A204.1 (cell line): ENCODE measurements at regions not wholly inside any gene's neighbourhood (a gene's known extent, or its start where the extent isn't known, plus 50 kb on each side); places are given as distances from the start of the nearest gene placed in this dataset.
"Not testable (repeated sequence)": the region's sequence is repeated elsewhere in the genome, so short reads cannot be mapped to it uniquely, and the experiment has no call there.

Experiments
- FAIRE-seq: peaks from 2 replicates; lab custom pipeline; 2012; peaks lifted over from hg19 to GRCh38; lab: Jason Lieb, UNC

DNA sequence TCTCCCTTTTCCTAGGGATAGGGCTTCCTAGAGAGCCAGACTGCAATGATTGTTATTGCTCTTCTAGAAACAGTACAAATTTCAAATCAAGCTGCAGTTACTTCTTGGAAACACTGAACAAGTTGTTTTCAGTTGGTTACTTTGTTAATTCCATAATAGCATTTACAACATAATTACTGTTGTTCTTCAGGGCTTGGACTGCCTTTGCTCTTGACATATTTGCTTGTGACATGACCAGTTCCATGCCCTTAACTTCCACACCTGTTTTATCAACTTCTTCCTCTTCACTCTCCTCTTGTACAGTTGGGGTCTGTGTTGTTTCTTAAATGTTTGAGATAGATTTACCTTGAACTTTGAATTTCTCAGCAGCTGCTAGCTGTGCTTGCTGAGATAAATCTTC lies 104.4 kb downstream of the SEC23IP start:
- no peak for FAIRE-seq

DNA sequence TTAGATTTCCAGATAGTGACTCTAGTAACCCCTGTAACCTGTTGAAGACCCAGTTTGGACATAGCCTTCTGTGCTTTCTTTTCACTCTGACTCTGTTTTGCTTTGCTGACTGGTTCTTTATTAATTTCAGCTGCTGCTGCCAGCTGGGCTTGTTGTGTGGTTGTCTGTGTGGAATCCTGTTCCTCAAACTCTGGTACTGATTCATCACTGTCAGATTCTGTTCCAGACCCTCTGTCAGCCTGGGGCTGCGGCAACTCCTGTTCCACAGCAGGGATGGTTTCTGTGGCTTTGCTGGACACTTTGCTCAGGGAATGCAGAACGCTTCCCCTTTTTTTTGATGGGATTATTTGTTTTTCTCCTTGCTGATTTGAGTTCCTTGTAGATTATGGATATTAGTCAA lies 104.9 kb downstream of the SEC23IP start:
- FAIRE-seq = no peak

DNA sequence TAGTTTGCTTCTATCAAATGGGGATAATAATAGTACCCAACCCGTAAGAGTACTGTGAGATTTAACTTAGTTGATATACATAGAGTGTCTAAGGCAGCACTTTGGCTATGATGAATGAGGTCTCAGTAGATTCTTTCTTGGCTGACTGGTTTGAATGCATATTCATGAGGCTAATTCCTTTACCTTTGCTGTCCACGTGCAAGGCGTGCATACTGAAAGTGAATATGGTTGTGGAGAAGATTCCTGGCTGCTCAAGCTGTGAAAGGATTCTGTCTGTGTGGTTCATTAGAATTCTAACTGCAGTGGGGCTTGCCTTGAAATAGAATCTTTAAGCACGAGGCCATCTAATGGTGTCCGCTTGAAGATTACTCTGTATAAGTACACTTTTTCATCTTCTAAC lies 110.3 kb downstream of the SEC23IP start:
- FAIRE-seq = no peak

DNA sequence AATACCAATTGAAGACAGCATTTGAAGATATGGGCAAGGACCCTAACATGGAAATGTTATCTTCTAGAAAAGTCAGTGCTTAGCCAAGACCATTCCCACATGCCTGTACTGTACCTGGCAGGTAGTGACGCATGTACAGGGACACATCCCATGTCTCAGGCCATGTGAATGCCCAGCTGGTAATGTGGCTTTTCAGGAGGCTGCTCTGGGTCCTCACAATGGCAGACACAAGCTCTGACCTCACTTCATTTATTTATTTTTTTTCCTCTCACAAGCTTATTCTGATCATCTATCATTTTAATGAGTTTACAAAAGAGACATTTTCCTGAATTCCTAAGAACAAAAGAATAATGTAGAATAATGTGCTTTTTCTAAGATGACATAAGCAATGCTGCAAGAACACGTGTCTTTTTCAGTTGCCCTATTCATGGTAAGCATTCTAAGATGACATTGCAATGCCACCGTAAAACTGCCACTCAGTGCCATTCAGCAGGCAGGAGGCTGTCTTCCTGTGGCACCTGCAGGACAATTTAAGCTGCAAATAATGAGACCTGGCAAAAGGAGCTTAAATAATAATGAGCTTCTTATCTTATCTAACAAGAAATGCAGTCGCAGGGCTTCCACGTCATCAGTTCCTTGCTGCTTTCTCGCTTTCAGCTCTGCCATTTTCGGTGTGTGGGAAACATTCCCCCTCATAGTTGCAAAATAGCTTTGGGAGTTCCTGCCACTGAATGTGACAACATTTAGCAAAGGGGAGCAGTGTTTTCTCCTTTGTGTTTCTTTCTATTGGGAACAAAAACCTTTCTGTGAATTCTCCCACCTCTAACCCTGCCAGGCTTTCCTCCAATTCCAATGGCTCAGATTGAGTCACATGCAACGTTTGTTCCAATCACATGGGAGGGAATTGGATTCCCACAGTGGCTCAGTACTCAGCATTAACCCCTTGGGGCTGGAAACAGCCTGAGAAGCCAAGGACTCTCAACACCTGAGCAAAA lies 113.0 kb downstream of the SEC23IP start:
- FAIRE-seq = no peak

DNA sequence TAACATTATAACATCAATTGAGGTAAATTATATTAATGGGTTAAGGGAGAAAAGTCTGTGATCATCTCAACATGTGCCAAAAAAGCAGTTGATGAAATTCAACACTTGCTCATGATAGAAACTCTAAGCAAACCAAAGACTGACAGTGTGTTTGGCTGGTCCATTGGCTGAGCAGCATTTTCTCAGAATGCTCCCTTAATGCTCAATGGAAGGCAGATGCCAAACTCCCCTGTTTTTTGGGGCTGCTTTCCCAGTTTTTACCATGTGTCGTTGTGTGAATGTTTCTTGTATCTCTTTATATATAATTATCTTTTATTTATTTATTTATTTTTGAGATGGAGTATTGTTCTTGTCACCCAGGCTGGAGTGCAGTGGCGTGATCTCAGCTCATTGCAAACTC lies 114.7 kb downstream of the SEC23IP start:
- FAIRE-seq = no peak

DNA sequence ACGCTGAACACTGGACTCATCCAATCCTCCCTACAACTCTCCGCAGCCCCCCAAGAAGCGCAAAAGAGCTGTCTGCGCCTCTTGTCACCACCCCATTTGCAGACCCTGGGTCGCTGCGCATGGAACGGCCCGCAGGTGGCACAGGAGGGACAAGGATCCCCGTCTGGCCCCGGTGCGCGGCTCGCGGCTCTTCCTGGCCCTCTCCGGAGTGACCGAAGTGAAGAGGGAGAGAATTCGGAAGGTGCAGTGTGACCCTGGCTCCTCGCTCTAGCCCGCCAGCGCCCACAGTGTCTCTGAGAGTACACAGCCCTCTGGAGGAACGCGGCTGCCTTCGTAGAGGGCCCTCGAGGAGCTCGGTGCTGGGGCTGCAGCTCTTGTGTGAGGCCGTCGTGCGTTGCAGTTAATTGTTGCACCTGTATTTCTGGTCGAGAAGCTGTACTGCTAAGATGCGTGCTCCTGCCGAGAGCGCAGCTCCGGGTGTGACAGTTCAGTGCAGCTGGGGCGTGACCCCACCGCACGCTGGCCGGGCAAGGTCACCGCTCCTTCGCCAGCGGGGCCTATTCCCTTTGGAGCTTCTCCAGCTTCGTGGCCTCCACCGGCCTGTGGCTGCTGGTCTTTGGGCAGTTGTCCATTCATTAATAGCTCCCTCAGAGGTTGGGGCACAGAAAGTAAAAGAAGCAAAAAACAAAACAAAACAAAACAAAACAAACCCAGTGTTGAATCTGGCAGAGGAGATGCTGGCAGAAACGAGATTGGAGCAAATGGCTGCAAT lies 119.0 kb downstream of the SEC23IP start:
- no peak for FAIRE-seq

DNA sequence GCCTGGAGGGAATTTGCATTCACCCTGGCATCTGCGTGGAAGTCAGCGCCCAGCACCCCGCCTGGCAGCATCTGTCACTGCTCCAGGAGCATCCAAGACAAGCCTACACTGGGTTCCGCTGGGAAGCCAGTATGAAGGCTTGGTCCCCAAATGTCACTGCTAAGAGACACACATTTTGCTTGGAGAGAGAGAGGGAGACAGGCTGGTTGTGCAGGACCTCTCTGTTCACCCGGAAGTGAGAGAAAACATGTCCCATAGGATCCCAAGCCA lies 119.5 kb downstream of the SEC23IP start:
- FAIRE-seq = no peak

DNA sequence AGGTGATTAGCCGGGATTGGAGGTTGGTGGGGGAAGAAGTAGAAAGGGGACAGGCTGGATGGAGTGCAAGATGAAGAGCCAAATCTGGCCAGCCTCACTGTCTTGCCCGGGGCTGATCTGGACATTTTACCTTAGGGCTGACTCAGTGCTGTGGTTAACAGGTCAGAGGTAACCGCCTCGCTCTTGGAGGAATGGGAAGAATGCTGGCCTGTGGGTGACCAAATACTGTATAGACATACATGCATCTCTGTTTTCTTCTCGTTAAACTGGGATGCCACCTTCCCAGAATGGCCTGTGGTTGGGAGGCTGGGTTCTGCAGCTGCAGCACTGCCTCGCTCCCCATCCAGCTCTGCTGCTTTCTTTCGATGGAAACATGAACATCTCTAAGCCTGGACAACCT lies 120.0 kb downstream of the SEC23IP start:
- no peak for FAIRE-seq

DNA sequence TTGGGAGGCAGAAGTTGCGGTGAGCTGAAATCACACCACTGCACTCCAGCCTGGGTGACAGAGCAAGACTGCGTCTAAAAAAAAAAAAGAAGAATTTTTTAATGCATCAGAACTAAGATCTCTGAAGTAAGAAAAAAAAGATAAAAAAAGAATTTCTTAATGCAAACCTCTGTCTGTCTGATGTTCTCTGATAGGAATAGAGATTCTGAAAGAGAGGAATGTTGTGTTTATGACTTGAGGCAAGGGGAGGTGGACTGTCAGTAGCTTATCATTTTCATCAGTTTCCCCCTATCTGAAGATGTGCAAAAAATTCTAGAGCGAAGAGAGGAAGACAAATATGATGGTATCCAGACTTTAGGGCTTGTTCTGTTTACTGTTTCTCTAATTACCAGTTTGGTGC lies 121.5 kb downstream of the SEC23IP start:
- no peak for FAIRE-seq

DNA sequence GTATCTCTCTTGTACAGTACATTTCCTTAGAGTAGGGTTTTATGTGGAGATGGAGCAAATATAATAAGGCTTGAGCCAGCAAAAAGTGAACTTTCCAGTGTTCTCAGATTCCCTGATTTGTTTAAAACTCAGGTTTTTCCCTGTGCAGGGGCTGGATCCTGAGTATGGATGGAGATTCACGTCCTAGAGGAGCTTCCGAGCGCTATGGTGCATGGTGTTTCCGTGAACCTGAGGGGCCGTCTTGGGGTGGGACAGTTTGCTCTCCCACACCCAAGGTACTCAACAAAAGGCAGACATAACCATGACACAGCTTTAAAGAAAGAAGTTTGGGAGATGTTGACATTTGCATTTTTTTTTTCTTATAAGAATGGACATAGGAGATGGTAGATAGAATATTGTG lies 122.5 kb downstream of the SEC23IP start:
- FAIRE-seq = no peak

DNA sequence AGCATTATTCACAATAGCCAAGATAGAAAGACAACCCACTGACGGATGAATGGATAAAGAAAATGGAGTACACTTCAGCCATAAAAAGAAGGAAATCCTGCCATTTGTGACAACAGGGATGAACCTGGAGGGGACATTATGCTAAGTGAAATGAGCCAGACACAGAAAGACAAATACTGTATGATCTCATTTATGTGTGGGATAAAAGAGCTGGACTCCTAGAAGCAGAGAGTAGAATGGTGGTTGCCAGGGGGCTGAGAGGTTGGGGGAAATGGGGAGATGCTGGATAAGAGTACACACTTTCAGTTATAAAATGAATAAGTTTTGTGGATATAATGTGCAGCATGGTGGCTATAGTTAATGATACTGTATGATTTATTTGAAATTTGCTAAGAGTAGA lies 124.4 kb downstream of the SEC23IP start:
- no peak for FAIRE-seq

DNA sequence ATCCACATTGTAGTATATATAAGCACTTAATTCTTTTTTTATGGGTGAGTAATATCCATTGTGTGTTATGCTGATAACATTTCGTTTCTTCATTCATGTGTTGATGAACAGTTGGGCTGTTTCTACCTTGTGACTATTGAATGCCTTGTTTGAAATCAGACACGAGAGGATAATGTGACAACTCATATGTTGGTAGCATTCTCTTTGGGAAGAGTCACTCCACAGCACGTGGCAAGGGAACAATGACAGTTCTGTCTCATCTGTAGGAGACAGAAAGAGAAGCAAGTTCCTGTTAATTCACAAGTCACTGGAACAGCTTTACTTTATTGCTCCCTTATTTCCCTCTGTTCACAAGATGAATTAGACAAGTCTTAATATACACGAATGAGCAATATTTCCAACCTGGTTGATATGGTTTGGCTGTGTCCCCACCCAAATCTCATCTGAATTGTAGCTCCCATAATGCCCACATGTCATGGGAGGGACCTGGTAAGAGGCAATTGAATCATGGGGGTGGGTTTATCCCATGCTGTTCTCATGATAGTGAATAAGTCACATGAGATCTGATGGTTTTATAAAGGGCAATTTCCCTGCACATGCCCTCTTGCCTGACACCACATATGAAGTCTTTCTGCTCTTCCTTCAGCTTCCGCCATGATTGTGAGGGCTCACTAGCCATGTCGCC lies 125.3 kb downstream of the SEC23IP start:
- no peak for FAIRE-seq

DNA sequence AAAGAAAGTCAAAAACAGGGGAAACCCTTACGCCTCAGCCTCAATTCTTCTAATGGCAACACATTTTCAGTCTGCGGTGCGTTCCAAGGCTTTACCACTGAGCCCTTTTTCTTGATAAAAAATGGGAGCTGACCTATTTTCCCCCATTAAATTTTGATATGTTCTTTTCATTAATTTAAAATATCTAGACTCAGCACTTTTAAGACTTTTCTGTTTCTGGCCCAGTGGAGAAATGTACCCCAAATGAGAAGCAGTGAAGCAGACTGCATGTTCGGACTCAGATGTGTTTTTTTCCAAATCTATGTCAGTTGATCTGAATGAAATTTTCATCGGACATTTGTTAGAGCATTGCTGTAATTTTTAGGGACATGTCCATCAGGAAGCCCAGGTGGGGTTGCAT lies 126.2 kb downstream of the SEC23IP start:
- FAIRE-seq = no peak

DNA sequence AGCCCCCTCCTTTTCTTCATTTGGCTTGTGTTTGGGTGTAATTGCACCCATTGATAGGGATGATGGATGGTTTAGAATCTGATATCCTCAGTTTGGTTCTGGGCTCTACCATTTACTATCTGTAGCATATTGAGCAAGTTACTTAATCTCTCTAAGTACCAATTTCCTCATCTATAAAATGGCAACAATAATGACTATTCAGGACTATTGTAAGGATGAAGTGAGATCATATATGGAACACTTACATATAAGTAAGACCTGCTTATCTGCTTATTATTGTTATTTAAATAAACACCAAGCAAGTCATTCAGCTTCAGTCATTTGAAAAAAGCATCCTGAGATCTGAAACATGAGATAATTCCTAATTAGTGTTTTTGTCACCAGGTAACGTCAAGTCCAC lies 127.0 kb downstream of the SEC23IP start:
- no peak for FAIRE-seq

DNA sequence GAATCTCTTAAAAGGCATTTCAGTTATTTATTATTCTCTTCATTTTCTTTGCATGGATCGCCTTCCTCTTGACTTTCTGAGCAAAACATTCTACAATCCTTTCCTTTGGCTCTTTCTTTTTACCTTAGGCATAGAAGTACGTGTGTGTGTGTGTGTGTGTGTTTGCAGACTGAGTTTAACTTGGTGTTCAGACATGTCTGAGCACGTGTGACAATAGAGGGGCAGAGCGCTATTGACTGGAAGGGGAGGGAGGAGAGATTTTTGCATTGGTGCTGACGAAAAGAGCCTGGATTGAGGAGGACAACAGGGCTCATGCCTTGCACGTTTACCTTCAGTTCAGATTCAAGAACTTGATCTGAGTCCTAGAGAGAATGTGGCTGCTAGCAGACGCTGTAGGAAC lies 129.8 kb downstream of the SEC23IP start:
- no peak for FAIRE-seq

DNA sequence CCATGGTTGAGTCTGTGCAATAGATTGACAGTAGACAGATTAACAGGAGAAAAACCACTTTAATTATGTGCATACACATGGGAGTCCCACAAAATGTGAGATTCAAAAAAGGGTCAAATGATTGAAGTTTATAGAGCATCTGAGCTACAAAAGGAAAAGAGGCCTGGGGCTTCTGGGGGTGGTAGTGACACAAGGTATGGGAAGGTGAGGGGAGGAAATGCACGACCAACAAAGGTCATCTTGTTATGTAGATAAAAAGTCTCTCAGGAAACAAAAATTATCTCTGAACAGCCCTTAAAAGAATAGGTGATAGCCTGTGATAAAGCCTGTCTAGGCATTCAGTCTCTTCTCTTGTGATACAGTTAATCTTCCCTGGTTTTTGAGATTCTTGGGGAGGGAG lies 141.7 kb downstream of the SEC23IP start:
- no peak for FAIRE-seq

DNA sequence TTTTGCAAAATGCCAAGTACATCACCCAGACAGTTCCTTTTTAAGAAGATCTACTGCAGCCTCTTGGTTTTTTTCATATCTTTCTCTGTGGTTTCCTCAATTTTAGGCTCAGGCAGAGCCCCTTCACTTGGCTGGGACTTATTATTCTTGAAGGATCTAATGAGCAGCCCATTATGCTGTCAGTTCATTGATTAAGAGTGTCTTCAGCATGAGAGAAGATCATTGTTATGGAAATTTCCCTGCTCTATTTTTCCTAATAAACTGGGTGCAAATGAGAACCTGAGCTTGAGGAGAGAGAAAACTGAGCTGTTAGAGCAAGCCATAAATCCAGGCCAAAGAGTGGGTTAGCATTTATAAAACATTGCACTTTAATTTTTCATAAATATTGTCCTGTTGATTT lies 146.5 kb downstream of the SEC23IP start:
- FAIRE-seq = no peak

DNA sequence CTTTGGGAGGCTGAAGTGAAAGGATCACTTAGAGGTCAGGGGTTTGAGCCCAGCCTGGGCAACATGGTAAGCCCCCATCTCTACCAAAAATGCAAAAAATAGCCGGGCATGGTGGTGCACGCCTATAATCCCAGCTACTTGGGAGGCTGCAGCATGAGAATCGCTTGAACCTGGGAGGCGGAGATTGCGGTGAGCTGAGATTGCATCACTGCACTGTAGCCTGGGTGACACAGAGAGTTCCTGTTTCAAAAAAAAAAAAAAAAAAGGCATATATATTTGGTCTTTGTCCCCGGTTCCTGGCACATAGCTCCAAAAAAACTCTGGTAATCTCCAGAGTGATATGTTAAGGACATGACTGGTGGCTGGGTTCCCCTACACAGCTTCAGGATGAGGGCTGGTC lies 147.3 kb downstream of the SEC23IP start:
- no peak for FAIRE-seq

DNA sequence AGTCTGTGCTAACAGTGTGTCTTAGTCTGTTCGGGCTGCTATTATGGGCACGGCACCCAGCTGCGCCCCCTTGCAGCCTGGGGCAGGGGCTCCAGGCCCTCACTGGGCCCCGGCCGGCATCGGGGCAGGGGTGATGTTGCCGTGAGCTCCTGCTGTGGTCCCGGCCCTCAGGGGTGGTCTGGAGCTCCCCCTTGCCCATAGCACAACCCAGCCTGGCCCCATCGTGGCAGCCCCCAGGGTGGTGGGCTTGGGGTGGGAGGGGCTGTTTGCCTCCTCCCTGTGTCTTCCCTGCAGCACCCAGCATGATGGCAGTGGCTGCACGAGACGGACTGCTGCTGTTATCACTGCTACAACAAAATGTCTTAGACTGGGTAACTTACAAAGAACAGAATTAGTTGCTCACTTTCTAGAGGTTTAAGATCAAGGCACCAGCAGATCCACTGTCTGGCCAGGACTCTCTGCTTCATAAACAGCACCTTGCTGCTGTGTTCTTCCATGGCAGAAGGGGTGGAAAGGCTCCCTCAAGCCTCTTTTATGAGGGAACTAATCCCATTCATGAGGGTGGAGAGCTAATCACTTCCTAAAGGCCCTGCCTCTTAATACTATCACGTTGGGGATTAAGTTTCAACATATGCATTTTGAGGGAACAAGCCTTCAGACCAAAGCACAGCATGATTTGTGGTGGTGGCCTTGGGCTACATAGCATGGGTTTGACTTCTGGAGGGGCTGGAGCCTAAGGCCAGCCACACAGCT lies 149.5 kb downstream of the SEC23IP start:
- no peak for FAIRE-seq

DNA sequence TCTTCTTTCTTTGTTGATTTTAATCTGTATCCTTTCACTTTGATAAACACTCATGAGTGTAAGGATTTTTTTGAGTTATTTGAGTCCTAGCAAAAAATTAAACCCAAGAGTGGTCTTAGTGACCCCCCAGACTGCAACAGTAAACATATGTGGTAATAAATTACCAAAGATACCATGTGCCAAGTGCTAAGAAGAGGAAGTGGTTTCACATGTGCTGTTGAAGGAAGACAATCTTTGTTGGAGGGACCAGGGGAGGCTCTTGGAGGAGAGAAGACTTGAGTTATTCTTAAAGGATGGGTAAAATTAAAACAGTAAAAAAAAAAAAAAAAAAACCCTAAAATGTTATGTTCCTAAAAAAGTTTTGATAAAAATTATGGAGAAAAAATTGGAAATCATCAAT lies 150.2 kb downstream of the SEC23IP start:
- FAIRE-seq = no peak

DNA sequence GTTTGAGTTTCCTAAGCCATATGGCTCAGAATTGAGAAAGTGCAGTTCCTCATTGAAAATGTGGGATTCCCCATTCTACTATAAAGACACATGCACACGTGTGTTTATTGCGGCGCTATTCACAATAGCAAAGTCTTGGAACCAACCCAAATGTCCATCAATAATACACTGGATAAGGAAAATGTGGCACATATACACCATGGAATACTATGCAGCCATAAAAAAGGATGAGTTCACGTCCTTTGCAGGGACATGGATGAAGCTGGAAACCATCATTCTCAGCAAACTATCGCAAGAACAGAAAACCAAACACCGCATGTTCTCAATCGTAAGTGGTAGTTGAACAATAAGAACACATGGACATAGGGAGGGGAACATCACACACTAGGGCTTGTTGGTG lies 154.8 kb downstream of the SEC23IP start:
- FAIRE-seq = not testable (repeated sequence)

DNA sequence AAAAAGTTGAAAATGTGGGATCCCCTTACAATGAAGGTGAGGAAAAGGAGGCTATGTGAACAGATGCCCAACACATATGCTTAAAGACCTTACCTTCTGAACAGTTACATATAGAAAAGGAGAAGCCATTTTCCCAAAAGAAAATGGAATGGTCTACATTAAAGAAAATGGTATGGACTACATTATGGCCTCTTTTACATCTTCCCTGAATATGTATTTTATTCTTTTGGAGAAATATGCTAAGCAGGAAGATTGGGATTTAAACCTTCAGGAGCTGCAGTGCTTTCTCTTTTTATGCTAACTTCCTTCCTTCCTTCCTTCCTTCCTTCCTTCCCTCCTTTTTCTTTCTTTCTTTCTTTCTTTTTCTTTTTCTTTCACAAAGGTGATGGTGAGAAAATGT lies 155.4 kb downstream of the SEC23IP start:
- no peak for FAIRE-seq

DNA sequence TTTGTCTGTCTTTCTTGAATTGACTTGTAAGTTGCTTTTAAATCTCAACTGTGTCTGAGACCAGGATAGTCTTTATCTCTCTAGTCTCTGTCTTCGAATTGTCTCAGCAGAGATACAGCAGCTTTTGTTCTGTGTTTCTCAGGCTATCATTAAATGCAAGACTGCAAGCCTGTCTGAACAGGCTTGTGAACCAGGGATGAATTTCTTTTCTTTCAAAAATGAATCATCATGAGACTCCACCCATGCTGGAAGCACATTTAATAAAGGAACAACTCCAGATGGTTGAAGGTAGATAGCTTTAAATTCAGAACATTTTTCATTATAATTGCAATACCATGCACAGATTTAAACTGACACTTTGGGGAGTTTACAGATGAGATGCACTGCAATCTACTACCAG lies 155.9 kb downstream of the SEC23IP start:
- FAIRE-seq = no peak
